ENCODE measurements at regions not wholly inside any gene's neighbourhood (a gene's known extent, or its start where the extent isn't known, plus 50 kb on each side); places are given as distances from the start of the nearest gene placed in this dataset.

DNA sequence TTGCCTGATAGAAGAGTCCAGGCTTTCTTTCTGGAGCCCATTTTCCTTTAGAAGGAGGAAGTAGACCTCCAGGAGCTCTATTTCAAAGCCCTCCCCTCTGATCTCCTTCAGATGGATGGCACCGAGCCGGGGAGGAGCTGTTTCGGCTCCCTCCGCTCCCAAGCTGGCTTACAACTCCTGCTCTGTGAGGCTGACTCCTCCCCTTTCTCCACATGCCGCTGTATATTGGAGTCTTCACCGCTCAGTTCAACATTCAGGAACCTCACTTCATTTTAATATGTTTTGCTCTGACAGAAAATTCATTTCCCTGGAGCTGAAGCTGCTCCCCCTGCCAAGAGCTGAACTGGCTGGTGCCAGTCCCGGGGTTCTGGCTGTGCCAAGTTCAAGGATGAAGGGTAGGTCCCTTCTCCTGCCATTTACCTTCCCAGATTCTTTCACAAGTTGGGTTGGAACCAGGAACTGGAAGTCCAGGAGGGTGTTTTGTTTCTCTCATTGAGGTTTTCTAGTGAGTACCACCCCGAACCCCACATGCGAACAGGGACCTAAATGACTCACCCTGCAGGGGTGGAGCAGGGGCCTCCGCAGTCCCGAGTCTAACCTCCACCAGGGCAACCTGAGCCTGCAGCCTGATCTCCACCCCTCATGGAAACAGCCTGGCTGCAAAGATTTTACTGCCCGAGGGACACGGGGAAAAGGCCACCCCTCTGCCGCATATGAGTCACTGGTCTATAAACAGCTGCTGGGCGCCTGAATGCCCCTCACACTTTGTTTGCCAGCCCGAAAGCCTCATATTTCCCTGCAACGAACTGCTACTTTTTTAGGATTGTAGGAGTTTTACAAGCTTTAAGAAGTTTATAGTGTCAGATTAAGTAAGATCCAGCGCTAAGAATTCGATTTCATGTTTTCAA lies 68.6 kb upstream of the FOXA2 start:
- TF ChIP-seq, protein P1, sequence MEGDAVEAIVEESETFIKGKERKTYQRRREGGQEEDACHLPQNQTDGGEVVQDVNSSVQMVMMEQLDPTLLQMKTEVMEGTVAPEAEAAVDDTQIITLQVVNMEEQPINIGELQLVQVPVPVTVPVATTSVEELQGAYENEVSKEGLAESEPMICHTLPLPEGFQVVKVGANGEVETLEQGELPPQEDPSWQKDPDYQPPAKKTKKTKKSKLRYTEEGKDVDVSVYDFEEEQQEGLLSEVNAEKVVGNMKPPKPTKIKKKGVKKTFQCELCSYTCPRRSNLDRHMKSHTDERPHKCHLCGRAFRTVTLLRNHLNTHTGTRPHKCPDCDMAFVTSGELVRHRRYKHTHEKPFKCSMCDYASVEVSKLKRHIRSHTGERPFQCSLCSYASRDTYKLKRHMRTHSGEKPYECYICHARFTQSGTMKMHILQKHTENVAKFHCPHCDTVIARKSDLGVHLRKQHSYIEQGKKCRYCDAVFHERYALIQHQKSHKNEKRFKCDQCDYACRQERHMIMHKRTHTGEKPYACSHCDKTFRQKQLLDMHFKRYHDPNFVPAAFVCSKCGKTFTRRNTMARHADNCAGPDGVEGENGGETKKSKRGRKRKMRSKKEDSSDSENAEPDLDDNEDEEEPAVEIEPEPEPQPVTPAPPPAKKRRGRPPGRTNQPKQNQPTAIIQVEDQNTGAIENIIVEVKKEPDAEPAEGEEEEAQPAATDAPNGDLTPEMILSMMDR (IDR thresholded peaks at IDR 0.05; ENCODE audit: insufficient read depth, low read length, missing control alignments) = no peak
- ChIA-PET CTCF (no interaction called here), POLR2A (no interaction called here)
- DNase-seq (ENCODE audit: low read depth, low spot score) = no peak
- H3K4me3 ChIP-seq (ENCODE audit: low read depth, low read length) = no peak overlapping the region

DNA sequence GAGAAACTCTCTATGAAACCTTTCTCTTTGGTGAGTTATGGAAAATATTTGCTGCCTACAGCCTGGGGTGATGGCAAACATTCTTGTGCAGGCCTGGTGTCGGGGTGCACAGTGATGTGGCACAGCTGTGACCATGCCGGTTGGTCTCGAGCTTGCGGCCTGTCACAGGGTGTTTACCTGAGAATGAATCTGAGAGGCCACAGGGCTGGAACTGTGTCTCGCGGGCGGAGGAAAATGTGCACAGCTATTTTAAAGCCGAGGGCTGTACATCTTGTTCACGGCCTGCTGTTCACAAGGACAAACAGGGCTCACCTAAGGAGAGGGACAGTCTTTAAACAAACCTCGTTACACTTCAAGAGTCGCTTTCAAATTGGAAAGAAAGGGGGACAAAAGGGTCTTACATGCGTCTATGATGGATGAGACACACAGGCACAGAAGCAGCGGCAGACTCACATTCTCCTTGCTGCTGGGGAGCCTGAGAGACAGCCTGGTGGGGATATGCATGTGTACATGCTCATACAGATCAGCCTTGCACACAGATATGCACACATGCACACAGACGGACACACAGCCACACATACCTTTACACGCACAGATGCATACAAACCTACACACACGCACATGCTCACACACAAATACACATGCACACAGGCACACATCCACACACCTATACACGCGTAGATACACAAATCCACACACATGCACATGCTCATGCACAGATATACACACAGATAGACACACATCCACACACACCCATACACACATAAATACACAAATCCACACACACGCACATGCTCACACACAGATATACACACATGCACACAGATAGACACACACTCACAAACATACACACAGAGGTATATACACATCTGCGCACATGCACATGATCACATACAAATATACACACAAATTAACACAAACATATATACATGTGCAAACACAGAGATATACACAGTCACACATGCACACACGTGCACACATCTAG lies 69.6 kb upstream of the FOXA2 start:
- TF ChIP-seq, protein P1 (IDR thresholded peaks at IDR 0.05; ENCODE audit: insufficient read depth, low read length, missing control alignments) = no peak
- ChIA-PET CTCF (no interaction called here), POLR2A (no interaction called here)
- no peak for DNase-seq (ENCODE audit: low read depth, low spot score)
- no peak overlapping the region for H3K4me3 ChIP-seq (ENCODE audit: low read depth, low read length)

DNA sequence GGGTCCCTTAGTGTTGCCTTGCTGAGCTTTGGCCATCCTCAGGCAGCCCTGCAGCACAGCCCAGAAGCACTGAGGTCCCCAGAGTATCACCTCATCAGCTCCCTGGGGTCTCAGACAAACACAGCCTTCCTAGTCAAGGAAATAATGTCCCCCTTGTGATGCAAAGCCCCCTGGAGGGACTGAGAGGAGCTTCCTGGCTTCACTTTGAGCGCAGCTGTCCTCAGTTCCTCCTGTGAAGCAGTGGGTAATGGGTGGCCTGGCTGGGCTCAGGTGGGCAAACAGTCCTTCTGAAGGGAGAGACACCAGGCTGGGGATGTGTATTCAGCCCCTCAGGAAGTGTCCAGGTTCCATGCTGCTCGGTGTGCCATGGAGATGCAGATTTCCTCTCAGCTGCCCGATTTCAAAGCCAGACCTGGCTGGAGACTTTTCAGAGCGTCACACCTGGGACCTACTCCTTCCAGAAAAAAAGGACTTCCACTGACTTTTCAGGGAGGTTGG lies 79.2 kb upstream of the FOXA2 start:
- TF ChIP-seq, protein P1 (IDR thresholded peaks at IDR 0.05; ENCODE audit: insufficient read depth, low read length, missing control alignments) = no peak
- no peak overlapping the region for H3K4me3 ChIP-seq (ENCODE audit: low read depth, low read length)
- DNase-seq (ENCODE audit: low read depth, low spot score) = no peak
- POLR2A ChIA-PET = no interaction called here
- CTCF ChIA-PET = no interaction called here

DNA sequence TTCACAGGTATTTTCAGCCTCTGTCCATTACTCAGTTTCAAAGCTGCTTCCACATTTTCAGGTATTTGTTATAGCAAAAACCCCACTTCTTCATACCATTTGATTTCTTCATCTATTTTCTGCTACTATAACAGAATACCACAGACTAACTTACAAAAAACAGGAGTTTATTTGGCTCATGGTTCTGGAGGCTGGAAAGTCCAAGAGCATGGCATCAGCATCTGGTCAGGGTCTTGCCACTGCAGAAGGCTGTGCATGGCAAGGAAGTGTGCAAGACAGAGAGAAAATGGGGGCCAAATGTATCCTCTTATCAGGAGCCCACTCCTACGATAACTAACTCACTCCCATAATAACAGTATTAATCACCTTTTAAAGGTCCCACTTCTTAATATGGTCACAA lies 82.8 kb upstream of the FOXA2 start:
- no peak overlapping the region for H3K4me3 ChIP-seq (ENCODE audit: low read depth, low read length)
- no peak for DNase-seq (ENCODE audit: low read depth, low spot score)
- CTCF ChIA-PET = no interaction called here
- POLR2A ChIA-PET = no interaction called here
- TF ChIP-seq, protein P1 (IDR thresholded peaks at IDR 0.05; ENCODE audit: insufficient read depth, low read length, missing control alignments) = no peak

DNA sequence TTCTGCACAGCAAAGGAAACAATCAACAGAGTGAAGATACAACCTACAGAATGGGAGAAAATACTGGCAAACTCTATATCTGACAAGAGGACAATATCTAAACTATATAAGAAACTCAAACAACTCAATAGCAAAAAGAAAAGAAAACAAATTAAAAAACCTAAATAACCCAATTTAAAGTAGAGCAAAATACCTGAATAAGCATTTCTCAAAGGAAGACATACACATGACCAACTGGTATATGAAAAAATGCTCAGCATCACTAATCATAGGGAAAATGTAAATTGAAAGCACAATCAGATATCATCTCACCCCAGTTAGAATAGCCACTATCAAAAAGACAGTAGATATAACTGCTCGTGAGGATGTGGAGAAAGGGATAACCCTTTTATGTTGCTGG lies 87.8 kb upstream of the FOXA2 start:
- no peak overlapping the region for H3K4me3 ChIP-seq (ENCODE audit: low read depth, low read length)
- DNase-seq (ENCODE audit: low read depth, low spot score) = no peak
- TF ChIP-seq, protein P1 (IDR thresholded peaks at IDR 0.05; ENCODE audit: insufficient read depth, low read length, missing control alignments) = no peak
- ChIA-PET POLR2A (no interaction called here), CTCF (no interaction called here)

DNA sequence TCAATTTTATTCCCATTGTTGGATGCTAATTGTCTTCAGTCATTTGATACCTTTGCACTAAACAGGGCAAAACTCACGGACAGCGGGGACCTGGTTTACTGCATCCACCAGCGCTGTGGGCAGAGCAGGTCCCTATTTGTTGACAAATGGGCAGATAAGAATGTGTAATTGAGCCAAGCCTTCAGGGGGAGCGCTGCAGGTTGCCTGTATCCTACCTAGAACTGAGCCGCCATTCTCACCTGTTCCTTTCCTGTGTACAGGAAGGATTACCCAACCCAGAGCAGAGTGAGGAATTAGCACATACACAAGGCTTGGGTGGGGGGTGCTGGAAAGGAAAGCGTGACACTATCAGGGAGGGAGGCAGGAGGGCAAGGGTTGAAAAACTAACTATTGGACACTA lies 89.1 kb upstream of the FOXA2 start:
- ChIA-PET POLR2A (no interaction called here), CTCF (interaction anchor here (2.0 kb wide), 1 partner anchor 10 kb away, joined by 4 read pairs; no protein-coding TSS in a partner anchor)
- DNase-seq (ENCODE audit: low read depth, low spot score) = no peak
- no peak overlapping the region for H3K4me3 ChIP-seq (ENCODE audit: low read depth, low read length)
- TF ChIP-seq, protein P1 (IDR thresholded peaks at IDR 0.05; ENCODE audit: insufficient read depth, low read length, missing control alignments) = no peak

Measured in AG04449 (cell line).